ENCODE measurements at regions not wholly inside any gene's neighbourhood (a gene's known extent, or its start where the extent isn't known, plus 50 kb on each side); places are given as distances from the start of the nearest gene placed in this dataset.

DNA sequence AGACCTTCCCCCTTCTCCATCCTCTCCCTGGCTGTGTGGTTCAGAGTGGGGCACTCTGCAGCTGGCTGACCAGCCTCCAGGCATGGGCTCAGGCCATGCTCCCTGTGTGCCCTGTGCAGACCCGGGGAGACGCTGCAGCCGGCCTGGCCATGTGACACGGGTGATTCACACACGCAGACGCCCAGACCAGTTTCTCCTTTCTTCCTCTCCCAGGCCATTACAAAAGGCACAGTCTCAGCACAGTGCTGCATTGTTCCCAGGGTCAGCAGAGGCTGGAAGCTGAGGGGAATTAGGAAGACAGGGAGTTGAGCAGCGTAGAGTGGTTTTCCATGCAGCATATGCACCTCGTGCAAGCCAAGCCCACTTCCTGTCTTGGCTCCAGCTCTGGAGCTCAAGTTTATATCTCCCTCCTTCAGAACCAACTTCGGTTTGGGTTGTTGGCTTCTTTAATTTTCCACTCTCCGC, 288.5 kb downstream of the TNS1 start:
- TF ChIP-seq, protein P1, sequence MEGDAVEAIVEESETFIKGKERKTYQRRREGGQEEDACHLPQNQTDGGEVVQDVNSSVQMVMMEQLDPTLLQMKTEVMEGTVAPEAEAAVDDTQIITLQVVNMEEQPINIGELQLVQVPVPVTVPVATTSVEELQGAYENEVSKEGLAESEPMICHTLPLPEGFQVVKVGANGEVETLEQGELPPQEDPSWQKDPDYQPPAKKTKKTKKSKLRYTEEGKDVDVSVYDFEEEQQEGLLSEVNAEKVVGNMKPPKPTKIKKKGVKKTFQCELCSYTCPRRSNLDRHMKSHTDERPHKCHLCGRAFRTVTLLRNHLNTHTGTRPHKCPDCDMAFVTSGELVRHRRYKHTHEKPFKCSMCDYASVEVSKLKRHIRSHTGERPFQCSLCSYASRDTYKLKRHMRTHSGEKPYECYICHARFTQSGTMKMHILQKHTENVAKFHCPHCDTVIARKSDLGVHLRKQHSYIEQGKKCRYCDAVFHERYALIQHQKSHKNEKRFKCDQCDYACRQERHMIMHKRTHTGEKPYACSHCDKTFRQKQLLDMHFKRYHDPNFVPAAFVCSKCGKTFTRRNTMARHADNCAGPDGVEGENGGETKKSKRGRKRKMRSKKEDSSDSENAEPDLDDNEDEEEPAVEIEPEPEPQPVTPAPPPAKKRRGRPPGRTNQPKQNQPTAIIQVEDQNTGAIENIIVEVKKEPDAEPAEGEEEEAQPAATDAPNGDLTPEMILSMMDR (IDR thresholded peaks at IDR 0.05; ENCODE audit: low read depth, low read length): no peak
- in situ Hi-C loops (cut with HindIII; ENCODE audit: low sequenced_read_pairs): no loop called here
- no peak for DNase-seq (ENCODE audit: low read depth, low spot score)
- H3K4me3 ChIP-seq (ENCODE audit: low read depth, low read length): no peak overlapping the region

DNA sequence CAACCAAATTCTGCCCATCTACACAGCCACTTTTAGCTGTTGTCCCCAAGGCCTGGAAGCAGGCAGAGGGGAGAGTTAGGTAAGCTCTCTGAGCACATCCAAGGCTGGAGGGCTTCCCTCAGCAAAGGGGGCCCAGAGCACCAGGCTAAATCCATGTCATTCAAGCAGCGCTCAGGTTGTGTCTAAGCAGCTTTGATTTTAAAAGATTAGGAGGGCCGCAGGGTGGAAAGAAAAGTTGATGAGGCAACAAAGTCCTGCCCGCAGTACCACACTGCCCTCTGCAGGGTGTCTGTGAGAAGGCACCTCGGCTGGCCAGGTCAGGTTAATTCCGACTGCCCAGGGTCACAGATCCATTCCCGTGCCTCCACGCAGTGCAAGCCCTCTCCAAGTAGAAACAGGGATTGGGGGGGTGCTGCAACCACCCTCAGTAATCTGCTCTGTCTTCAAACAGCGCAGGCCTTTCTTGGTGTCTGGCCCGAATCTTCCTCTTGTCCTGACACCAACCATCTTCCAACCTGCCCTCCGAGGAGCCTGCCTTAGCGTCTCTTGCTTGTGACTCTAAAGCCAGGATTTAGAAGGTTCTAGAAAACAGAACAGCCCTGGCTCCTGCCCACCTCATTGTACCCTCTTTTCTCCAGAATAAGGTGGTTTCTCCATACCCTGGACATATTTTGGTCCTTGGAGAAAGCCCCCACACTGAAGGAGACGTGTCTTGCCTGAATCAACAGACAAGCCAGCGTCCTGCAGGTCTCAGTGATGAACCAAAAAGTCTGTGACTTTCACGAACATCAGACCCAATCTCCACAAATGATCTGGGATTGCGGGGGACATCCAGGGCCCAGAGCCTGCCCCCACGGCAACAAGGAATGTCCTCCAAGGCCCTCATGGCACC, 289.2 kb downstream of the TNS1 start:
- H3K4me3 ChIP-seq (ENCODE audit: low read depth, low read length): no peak overlapping the region
- peak; percentile 65 for DNase-seq (ENCODE audit: low read depth, low spot score)
- in situ Hi-C loops (cut with HindIII; ENCODE audit: low sequenced_read_pairs): no loop called here
- TF ChIP-seq, protein P1 (IDR thresholded peaks at IDR 0.05; ENCODE audit: low read depth, low read length): peak; percentile 98

DNA sequence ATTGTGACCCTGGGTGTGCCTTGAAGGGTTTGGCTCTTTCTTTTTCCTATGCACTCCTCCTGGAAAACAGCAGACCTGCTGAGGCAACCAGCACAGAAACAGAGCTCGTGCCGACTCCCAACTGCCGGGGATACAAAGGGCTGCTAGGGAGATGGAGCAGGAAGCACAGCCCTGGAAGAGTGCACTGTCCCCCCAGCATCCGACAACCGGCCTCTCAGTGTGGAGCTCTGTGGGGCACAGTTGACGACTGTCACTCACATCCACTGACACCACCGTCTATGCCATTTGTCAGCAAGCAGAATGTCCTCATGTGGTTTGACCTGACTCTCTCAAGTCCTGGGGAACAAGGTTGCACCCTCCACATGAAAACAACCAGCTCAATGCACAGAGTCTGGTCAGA, 290.4 kb downstream of the TNS1 start:
- DNase-seq (ENCODE audit: low read depth, low spot score): no peak
- TF ChIP-seq, protein P1 (IDR thresholded peaks at IDR 0.05; ENCODE audit: low read depth, low read length): no peak
- no peak overlapping the region for H3K4me3 ChIP-seq (ENCODE audit: low read depth, low read length)
- in situ Hi-C loops (cut with HindIII; ENCODE audit: low sequenced_read_pairs): no loop called here

GRCh38 chr2:217711188-217711587, 291.6 kb downstream of the TNS1 start:
- no peak overlapping the region for H3K4me3 ChIP-seq (ENCODE audit: low read depth, low read length)
- TF ChIP-seq, protein P1 (IDR thresholded peaks at IDR 0.05; ENCODE audit: low read depth, low read length): no peak
- in situ Hi-C loops (cut with HindIII; ENCODE audit: low sequenced_read_pairs): no loop called here
- DNase-seq (ENCODE audit: low read depth, low spot score): peak; percentile 49

- no peak overlapping the region for H3K4me3 ChIP-seq (ENCODE audit: low read depth, low read length)
- DNase-seq (ENCODE audit: low read depth, low spot score): no peak
- in situ Hi-C loops (cut with HindIII; ENCODE audit: low sequenced_read_pairs): no loop called here
- TF ChIP-seq, protein P1 (IDR thresholded peaks at IDR 0.05; ENCODE audit: low read depth, low read length): no peak
Measured at GRCh38 chr2:217710211-217710765, 292.5 kb downstream of the TNS1 start.

- DNase-seq (ENCODE audit: low read depth, low spot score): no peak
- TF ChIP-seq, protein P1 (IDR thresholded peaks at IDR 0.05; ENCODE audit: low read depth, low read length): no peak
- no peak overlapping the region for H3K4me3 ChIP-seq (ENCODE audit: low read depth, low read length)
- in situ Hi-C loops (cut with HindIII; ENCODE audit: low sequenced_read_pairs): no loop called here
Measured at GRCh38 chr2:217709478-217710210, 293.2 kb downstream of the TNS1 start.

Data from astrocyte of the spinal cord (primary cell).